Uterus (tissue), 2 donors: ENCODE measurements at regions not wholly inside any gene's neighbourhood (a gene's known extent, or its start where the extent isn't known, plus 50 kb on each side); places are given as distances from the start of the nearest gene placed in this dataset.

ENCODE experiments used
- CTCF ChIP-seq, 4 experiments: fragments of 200-600 bp in 2 of 4; fragments of 450-650 bp in 2 of 4; sonication (generic) in 2 of 4; IDR thresholded peaks; one replicate each; pipeline ENCODE4 v1.5.1; 2016 to 2019; ENCODE audit warnings: antibody characterized with exemption in 4 of 4, mild to moderate bottlenecking in 2 of 4, moderate library complexity in 1 of 4
- POLR2A ChIP-seq, 2 donors: fragments of 450-650 bp; IDR thresholded peaks; one replicate each; pipeline ENCODE4 v1.6.1; 2016; ENCODE audit warnings: antibody characterized with exemption in 2 of 2, mild to moderate bottlenecking in 1 of 2, moderate library complexity in 1 of 2

GRCh38 chr9:126563556-126563955 lies 50.2 kb upstream of the LMX1B start:
- no peak for TF ChIP-seq CTCF (IDR thresholded peaks at IDR 0.05)
- no peak for TF ChIP-seq POLR2A (IDR thresholded peaks at IDR 0.05)
